GM12864 (cell line): ENCODE measurements at regions not wholly inside any gene's neighbourhood (a gene's known extent, or its start where the extent isn't known, plus 50 kb on each side); places are given as distances from the start of the nearest gene placed in this dataset.

Source experiments
- DNase-seq: peaks from one replicate; pipeline ENCODE4 v3.0.0-alpha.2; 2011; ENCODE audit warnings: low read depth
- H3K4me3 ChIP-seq: 2 replicates; pipeline ENCODE4 v1.5.1; 2011; ENCODE audit warnings: mild to moderate bottlenecking, low read depth, low read length, control low read depth
- TF ChIP-seq, protein P1 (sequence below): IDR thresholded peaks from 2 replicates; pipeline ENCODE4 v1.5.1; 2011; ENCODE audit warnings: low read depth, mild to moderate bottlenecking, moderate library complexity, low read length, control low read depth, inconsistent platforms; ENCODE audit errors: missing control alignments

- TF ChIP-seq, protein P1, sequence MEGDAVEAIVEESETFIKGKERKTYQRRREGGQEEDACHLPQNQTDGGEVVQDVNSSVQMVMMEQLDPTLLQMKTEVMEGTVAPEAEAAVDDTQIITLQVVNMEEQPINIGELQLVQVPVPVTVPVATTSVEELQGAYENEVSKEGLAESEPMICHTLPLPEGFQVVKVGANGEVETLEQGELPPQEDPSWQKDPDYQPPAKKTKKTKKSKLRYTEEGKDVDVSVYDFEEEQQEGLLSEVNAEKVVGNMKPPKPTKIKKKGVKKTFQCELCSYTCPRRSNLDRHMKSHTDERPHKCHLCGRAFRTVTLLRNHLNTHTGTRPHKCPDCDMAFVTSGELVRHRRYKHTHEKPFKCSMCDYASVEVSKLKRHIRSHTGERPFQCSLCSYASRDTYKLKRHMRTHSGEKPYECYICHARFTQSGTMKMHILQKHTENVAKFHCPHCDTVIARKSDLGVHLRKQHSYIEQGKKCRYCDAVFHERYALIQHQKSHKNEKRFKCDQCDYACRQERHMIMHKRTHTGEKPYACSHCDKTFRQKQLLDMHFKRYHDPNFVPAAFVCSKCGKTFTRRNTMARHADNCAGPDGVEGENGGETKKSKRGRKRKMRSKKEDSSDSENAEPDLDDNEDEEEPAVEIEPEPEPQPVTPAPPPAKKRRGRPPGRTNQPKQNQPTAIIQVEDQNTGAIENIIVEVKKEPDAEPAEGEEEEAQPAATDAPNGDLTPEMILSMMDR, result no peak
- no peak overlapping the region for H3K4me3 ChIP-seq
- DNase-seq, result no peak
Measured at GRCh38 chr13:58838615-58839014, 1207.1 kb downstream of the PCDH17 start.

GRCh38 chr13:58843071-58843470 is 1211.5 kb downstream of the PCDH17 start:
- DNase-seq, result no peak
- no peak overlapping the region for H3K4me3 ChIP-seq
- TF ChIP-seq, protein P1, result no peak

GRCh38 chr13:58843567-58843966 is 1212.0 kb downstream of the PCDH17 start:
- no peak for DNase-seq
- H3K4me3 ChIP-seq, result no peak overlapping the region
- TF ChIP-seq, protein P1, result no peak

DNA sequence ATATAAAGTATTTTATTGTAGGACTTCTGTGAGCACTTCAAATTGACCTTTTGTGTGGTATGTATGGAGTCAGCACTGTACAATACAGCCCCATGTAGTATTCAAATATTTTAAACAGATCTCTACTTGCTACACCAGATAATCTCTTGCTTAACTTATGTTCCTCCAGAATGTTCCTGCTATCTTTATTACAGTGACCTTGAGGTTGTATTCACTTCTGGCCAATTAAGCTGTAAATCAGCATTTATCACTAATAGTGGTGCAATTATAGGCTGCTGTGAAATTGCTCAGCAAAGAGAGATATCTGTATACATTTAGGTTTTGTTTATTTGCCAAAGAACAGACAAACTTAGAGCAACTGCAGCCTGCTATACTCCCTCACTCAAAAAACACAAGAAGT is 1218.6 kb downstream of the PCDH17 start:
- DNase-seq, result no peak
- H3K4me3 ChIP-seq, result no peak overlapping the region
- TF ChIP-seq, protein P1, result no peak

GRCh38 chr13:58852076-58852475 is 1220.5 kb downstream of the PCDH17 start:
- no peak for DNase-seq
- no peak overlapping the region for H3K4me3 ChIP-seq
- TF ChIP-seq, protein P1, result no peak

- H3K4me3 ChIP-seq, result no peak overlapping the region
- no peak for DNase-seq
- TF ChIP-seq, protein P1, result no peak
Measured at GRCh38 chr13:58855283-58855682, 1223.7 kb downstream of the PCDH17 start.

DNA sequence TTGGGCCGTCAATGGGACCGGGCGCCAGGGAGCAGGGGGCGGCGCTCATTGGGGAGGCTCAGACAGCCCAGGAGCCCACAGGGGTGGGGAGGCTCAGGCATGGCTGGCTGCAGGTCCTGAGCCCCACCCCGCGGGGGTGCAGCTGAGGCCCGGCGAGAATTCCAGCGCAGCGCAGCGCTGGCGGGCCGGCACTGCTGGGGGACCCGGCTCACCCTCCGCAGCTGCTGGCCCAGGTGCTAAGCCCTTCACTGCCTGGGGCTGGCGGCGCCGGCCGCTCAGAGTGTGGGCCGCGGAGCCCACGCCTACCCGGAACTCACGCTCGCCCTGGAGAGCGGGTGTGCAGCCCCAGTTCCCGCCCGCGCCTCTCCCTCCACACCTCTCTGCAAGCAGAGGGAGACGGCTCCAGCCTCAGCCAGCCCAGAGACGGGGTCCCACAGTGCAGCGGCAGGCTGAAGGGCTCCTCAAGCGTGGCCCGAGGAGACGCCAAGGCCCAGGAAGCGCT is 1227.4 kb downstream of the PCDH17 start:
- DNase-seq, result no peak
- no peak overlapping the region for H3K4me3 ChIP-seq
- TF ChIP-seq, protein P1, result no peak
